ENCODE measurements at regions not wholly inside any gene's neighbourhood (a gene's known extent, or its start where the extent isn't known, plus 50 kb on each side); places are given as distances from the start of the nearest gene placed in this dataset.

DNA sequence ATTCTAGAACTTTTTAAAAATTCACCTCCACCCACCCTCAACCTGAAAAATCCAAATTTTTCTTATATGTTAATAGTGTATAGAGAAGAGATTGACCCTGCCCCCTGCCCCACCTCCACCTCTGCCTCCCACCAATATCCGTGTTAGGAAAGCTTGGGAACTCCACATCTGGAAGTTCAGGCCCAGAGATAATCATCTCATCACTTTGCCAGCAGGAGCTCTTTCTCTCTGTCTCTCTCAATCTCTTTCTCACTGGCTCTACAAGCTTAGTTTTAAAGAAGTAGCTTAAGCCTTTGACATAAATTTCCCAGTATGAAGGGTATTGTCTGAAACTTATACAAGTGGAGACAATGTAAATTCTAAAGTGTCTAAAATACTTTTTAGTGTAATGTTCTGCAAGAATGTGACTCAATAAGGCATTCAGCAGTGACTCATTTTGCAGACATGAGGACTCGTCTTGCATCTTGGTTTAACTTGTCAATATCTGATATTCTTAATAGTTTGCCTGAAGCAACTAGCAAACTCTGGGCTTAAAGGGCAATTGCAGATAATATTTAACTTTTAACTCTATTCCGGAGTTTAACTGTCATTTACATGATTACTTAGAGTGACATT lies 299.8 kb upstream of the EPHA3 start:
- no peak overlapping the region for H3K4me3 ChIP-seq (ENCODE audit: low read depth, low read length)
- no peak for DNase-seq (ENCODE audit: low read depth)
- TF ChIP-seq, protein P1, sequence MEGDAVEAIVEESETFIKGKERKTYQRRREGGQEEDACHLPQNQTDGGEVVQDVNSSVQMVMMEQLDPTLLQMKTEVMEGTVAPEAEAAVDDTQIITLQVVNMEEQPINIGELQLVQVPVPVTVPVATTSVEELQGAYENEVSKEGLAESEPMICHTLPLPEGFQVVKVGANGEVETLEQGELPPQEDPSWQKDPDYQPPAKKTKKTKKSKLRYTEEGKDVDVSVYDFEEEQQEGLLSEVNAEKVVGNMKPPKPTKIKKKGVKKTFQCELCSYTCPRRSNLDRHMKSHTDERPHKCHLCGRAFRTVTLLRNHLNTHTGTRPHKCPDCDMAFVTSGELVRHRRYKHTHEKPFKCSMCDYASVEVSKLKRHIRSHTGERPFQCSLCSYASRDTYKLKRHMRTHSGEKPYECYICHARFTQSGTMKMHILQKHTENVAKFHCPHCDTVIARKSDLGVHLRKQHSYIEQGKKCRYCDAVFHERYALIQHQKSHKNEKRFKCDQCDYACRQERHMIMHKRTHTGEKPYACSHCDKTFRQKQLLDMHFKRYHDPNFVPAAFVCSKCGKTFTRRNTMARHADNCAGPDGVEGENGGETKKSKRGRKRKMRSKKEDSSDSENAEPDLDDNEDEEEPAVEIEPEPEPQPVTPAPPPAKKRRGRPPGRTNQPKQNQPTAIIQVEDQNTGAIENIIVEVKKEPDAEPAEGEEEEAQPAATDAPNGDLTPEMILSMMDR (IDR thresholded peaks at IDR 0.05; ENCODE audit: insufficient read depth, low read depth, low read length, missing control alignments), result no peak

DNA sequence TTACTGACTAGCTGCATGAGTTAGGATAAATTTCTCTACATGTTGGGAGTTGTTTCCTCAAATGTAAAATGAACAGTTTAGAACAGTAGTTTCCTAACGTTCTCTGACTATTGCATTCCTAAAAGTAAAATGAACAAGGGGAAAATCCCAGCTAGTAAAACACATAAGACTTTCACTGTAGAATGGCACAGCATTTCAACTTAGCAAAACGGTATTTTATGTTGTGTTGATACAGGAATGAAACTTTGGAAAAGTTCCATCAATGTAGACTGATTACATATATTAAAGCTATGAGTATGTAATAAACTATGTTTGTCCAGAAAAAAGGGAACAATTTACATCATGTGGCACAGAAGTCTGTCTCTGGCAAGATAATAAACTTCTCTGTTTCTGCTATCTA lies 297.4 kb upstream of the EPHA3 start:
- no peak for DNase-seq (ENCODE audit: low read depth)
- TF ChIP-seq, protein P1 (IDR thresholded peaks at IDR 0.05; ENCODE audit: insufficient read depth, low read depth, low read length, missing control alignments), result no peak
- H3K4me3 ChIP-seq (ENCODE audit: low read depth, low read length), result no peak overlapping the region

DNA sequence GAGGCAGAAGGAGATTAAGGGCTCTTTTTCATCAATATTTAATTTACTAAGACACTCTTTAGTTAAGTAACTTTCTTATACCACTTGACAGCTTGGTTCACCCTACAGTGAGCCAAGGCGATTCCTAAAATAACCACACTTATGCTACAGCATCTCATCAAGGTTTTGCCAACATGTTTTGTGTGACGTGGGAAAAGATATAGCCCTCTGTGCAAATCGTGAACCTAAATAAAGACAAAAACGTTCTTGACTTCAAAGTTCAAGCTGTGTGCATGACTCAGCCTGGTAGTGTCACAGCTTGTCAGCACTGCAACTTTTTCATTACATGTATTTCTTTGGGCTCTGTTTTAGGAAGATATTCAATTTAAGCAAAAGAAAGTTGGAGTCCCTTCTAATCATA lies 297.0 kb upstream of the EPHA3 start:
- no peak for DNase-seq (ENCODE audit: low read depth)
- no peak overlapping the region for H3K4me3 ChIP-seq (ENCODE audit: low read depth, low read length)
- TF ChIP-seq, protein P1 (IDR thresholded peaks at IDR 0.05; ENCODE audit: insufficient read depth, low read depth, low read length, missing control alignments), result no peak

DNA sequence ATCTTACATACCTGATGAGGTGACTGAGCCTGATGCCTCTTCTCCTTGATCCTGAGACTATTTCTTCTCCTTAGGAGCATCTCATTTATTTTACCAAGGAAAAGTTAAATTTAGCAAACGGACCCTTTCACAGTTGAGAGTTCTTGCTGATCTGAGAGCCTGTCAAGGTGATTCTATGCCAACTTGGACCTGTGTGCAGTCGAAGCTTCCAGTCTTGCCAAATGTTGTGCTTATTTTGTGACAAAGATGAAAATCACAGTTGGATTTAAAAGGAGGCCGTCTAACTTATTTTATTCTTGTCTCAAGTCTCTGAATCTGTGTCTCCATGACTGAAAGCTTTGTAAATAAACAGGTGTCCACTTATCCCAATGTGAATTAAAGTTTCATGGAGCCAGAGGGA lies 296.3 kb upstream of the EPHA3 start:
- no peak overlapping the region for H3K4me3 ChIP-seq (ENCODE audit: low read depth, low read length)
- TF ChIP-seq, protein P1 (IDR thresholded peaks at IDR 0.05; ENCODE audit: insufficient read depth, low read depth, low read length, missing control alignments), result no peak
- no peak for DNase-seq (ENCODE audit: low read depth)

DNA sequence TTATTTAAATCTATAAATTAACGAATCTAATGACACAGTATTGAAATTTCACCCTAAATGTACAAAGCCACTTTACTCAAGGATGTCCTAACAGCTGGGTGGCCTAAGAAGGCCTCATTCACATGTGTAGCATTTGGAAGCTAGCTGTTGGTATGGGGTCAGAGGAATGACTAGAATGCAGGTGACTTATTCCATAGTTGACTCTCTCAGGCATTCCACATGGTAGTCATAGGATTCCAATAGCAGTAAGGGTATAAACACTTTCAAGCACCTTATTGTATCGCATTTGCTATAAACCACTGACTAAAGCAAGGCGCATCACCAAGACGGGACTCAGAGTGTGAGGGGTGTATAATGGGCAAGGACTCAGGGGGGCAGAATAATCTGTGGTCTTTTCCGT lies 294.8 kb upstream of the EPHA3 start:
- no peak overlapping the region for H3K4me3 ChIP-seq (ENCODE audit: low read depth, low read length)
- DNase-seq (ENCODE audit: low read depth), result no peak
- TF ChIP-seq, protein P1 (IDR thresholded peaks at IDR 0.05; ENCODE audit: insufficient read depth, low read depth, low read length, missing control alignments), result no peak

DNA sequence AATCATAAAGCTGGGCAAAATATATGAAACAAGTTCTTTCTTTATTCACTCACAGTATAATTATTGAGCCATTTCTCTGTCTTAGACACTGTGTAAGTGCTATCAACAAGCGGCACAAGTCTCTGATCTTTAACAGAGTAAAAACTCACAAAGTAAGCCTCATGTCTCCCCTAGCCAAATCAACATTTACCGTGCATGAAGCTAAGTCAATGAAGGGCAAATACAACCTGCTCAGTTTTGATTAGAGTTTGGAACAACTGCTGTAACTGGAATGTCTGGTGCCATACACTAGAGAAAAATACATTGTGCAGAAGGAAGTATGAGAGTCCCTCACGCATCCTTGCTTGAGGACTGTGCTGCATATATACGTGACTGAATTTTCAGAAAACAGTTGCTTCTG lies 291.0 kb upstream of the EPHA3 start:
- DNase-seq (ENCODE audit: low read depth), result no peak
- H3K4me3 ChIP-seq (ENCODE audit: low read depth, low read length), result no peak overlapping the region
- TF ChIP-seq, protein P1 (IDR thresholded peaks at IDR 0.05; ENCODE audit: insufficient read depth, low read depth, low read length, missing control alignments), result no peak
